H1 (cell line): ENCODE measurements at regions not wholly inside any gene's neighbourhood (a gene's known extent, or its start where the extent isn't known, plus 50 kb on each side); places are given as distances from the start of the nearest gene placed in this dataset.

ENCODE experiments used
- ASH2L ChIP-seq: fragments of 200-600, 300-600 bp; sonication (generic); IDR thresholded peaks from one replicate; pipeline ENCODE4 v1.7.1; 2017; ENCODE audit warnings: low read length
- ATF2 ChIP-seq: IDR thresholded peaks from 2 replicates; pipeline ENCODE4 v1.6.1; 2012; ENCODE audit warnings: low read length, inconsistent platforms
- CHD7 ChIP-seq: fragments of 300-600 bp; sonication (generic); IDR thresholded peaks from 2 replicates; pipeline ENCODE4 v1.7.1; 2012; ENCODE audit warnings: low read length, moderate library complexity, mild to moderate bottlenecking, inconsistent platforms; ENCODE audit not compliant: insufficient replicate concordance
- KDM1A ChIP-seq: fragments of 200-600, 300-600 bp; sonication (generic); IDR thresholded peaks from 2 replicates; pipeline ENCODE4 v1.7.1; 2016; ENCODE audit warnings: mild to moderate bottlenecking, low read length, borderline replicate concordance
- RXRA ChIP-seq: IDR thresholded peaks from 2 replicates; pipeline ENCODE4 v1.6.1; 2011; ENCODE audit warnings: low read depth, mild to moderate bottlenecking, low read length, moderate library complexity; ENCODE audit not compliant: insufficient read depth
- SIN3A ChIP-seq, 2 experiments: IDR thresholded peaks in 1 of 2; conservative IDR thresholded peaks in 1 of 2; 2 replicates each; pipeline ENCODE4 v1.6.1; 2011 to 2012; ENCODE audit warnings: low read length in 2 of 2, improper control_type of control experiment in 1 of 2, low read depth in 1 of 2, mild to moderate bottlenecking in 1 of 2
- SUZ12 ChIP-seq: fragments of 200-600 bp; sonication (generic); IDR thresholded peaks from 2 replicates; pipeline ENCODE4 v1.6.1; 2012; ENCODE audit warnings: mild to moderate bottlenecking, inconsistent platforms, low read length, moderate library complexity, mixed read lengths
- TAF1 ChIP-seq: IDR thresholded peaks from 2 replicates; pipeline ENCODE4 v1.6.1; 2011; ENCODE audit warnings: mild to moderate bottlenecking, low read depth, low read length

GRCh38 chr2:48112911-48113680 lies 201.4 kb upstream of the FOXN2 start (continued):
- TF ChIP-seq CHD7 (no peak), RXRA (no peak), SIN3A (conservative IDR thresholded peaks at IDR 0.05 in 1 of 2, IDR thresholded peaks at IDR 0.05 in 1 of 2; ENCODE audit: low read depth in 1 of 2, low read length in 2 of 2) (no peak), ATF2 (no peak), ASH2L (no peak), SUZ12 (no peak), TAF1 (no peak), KDM1A (no peak)
